ENCODE measurements at regions not wholly inside any gene's neighbourhood (a gene's known extent, or its start where the extent isn't known, plus 50 kb on each side); places are given as distances from the start of the nearest gene placed in this dataset.

- Histone ChIP-seq H3K9me3 (ENCODE audit: control insufficient read depth, insufficient read depth, low read length) (peaks cover 21% of the 10 kb centered on the region), H3K27me3 (ENCODE audit: control insufficient read depth, insufficient read depth, low read length) (no peaks in the 10 kb centered on the region), H3K27ac (ENCODE audit: low read depth, low read length) (no peak overlapping the region), H3K4me3 (ENCODE audit: low read depth, low read length) (no peak overlapping the region)
- no peak for DNase-seq (ENCODE audit: low read depth, low spot score)
- CTCF ChIA-PET = no interaction called here
- TF ChIP-seq CTCF (IDR thresholded peaks at IDR 0.05; ENCODE audit: low read depth, low read length) = no peak
- POLR2A ChIA-PET = no interaction called here
Measured at GRCh38 chr7:97418312-97418711, 300.8 kb downstream of the SDHAF3 start.

GRCh38 chr7:97419898-97420297 is 302.4 kb downstream of the SDHAF3 start:
- no peaks in the 10 kb centered on the region for H3K27me3 ChIP-seq (ENCODE audit: control insufficient read depth, insufficient read depth, low read length)
- CTCF ChIA-PET = no interaction called here
- no peak for TF ChIP-seq CTCF (IDR thresholded peaks at IDR 0.05; ENCODE audit: low read depth, low read length)
- H3K27ac ChIP-seq (ENCODE audit: low read depth, low read length) = no peak overlapping the region
- no peak for DNase-seq (ENCODE audit: low read depth, low spot score)
- POLR2A ChIA-PET = no interaction called here
- no peak overlapping the region for H3K4me3 ChIP-seq (ENCODE audit: low read depth, low read length)
- peaks cover 15% of the 10 kb centered on the region for H3K9me3 ChIP-seq (ENCODE audit: control insufficient read depth, insufficient read depth, low read length)

- H3K4me3 ChIP-seq (ENCODE audit: low read depth, low read length) = no peak overlapping the region
- no peak for TF ChIP-seq CTCF (IDR thresholded peaks at IDR 0.05; ENCODE audit: low read depth, low read length)
- no peak overlapping the region for H3K27ac ChIP-seq (ENCODE audit: low read depth, low read length)
- ChIA-PET CTCF (no interaction called here), POLR2A (no interaction called here)
- DNase-seq (ENCODE audit: low read depth, low spot score) = no peak
- H3K9me3 ChIP-seq (ENCODE audit: control insufficient read depth, insufficient read depth, low read length) = peaks cover 14% of the 10 kb centered on the region
- H3K27me3 ChIP-seq (ENCODE audit: control insufficient read depth, insufficient read depth, low read length) = no peaks in the 10 kb centered on the region
Measured at GRCh38 chr7:97421307-97421930, 303.9 kb downstream of the SDHAF3 start.

- H3K9me3 ChIP-seq (ENCODE audit: control insufficient read depth, insufficient read depth, low read length) = peaks cover 14% of the 10 kb centered on the region
- TF ChIP-seq CTCF (IDR thresholded peaks at IDR 0.05; ENCODE audit: low read depth, low read length) = no peak
- no peak for DNase-seq (ENCODE audit: low read depth, low spot score)
- ChIA-PET CTCF (no interaction called here), POLR2A (no interaction called here)
- H3K27me3 ChIP-seq (ENCODE audit: control insufficient read depth, insufficient read depth, low read length) = no peaks in the 10 kb centered on the region
- no peak overlapping the region for H3K4me3 ChIP-seq (ENCODE audit: low read depth, low read length)
- H3K27ac ChIP-seq (ENCODE audit: low read depth, low read length) = no peak overlapping the region
Measured at GRCh38 chr7:97422046-97422445, 304.5 kb downstream of the SDHAF3 start.

- no peak overlapping the region for H3K4me3 ChIP-seq (ENCODE audit: low read depth, low read length)
- POLR2A ChIA-PET = no interaction called here
Measured at GRCh38 chr7:97430006-97430405, 301.9 kb upstream of the TAC1 start.

More at GRCh38 chr7:97430006-97430405, 301.9 kb upstream of the TAC1 start:
- Histone ChIP-seq H3K27ac (ENCODE audit: low read depth, low read length) (no peak overlapping the region), H3K27me3 (ENCODE audit: control insufficient read depth, insufficient read depth, low read length) (no peaks in the 10 kb centered on the region), H3K9me3 (ENCODE audit: control insufficient read depth, insufficient read depth, low read length) (peaks cover 7% of the 10 kb centered on the region; the same call in 1 of the 2 replicates)
- no peak for DNase-seq (ENCODE audit: low read depth, low spot score)
- no peak for TF ChIP-seq CTCF (IDR thresholded peaks at IDR 0.05; ENCODE audit: low read depth, low read length)
- CTCF ChIA-PET = no interaction called here

Measured in AG04450 (cell line).